ENCODE measurements at regions not wholly inside any gene's neighbourhood (a gene's known extent, or its start where the extent isn't known, plus 50 kb on each side); places are given as distances from the start of the nearest gene placed in this dataset.

- no peak for TF ChIP-seq MAX (IDR thresholded peaks at IDR 0.05)
- TF ChIP-seq, protein P1, sequence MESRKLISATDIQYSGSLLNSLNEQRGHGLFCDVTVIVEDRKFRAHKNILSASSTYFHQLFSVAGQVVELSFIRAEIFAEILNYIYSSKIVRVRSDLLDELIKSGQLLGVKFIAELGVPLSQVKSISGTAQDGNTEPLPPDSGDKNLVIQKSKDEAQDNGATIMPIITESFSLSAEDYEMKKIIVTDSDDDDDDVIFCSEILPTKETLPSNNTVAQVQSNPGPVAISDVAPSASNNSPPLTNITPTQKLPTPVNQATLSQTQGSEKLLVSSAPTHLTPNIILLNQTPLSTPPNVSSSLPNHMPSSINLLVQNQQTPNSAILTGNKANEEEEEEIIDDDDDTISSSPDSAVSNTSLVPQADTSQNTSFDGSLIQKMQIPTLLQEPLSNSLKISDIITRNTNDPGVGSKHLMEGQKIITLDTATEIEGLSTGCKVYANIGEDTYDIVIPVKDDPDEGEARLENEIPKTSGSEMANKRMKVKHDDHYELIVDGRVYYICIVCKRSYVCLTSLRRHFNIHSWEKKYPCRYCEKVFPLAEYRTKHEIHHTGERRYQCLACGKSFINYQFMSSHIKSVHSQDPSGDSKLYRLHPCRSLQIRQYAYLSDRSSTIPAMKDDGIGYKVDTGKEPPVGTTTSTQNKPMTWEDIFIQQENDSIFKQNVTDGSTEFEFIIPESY (IDR thresholded peaks at IDR 0.05), result no peak
- no peak for TF ChIP-seq ATF3 (IDR thresholded peaks at IDR 0.05)
- TF ChIP-seq, protein P2, sequence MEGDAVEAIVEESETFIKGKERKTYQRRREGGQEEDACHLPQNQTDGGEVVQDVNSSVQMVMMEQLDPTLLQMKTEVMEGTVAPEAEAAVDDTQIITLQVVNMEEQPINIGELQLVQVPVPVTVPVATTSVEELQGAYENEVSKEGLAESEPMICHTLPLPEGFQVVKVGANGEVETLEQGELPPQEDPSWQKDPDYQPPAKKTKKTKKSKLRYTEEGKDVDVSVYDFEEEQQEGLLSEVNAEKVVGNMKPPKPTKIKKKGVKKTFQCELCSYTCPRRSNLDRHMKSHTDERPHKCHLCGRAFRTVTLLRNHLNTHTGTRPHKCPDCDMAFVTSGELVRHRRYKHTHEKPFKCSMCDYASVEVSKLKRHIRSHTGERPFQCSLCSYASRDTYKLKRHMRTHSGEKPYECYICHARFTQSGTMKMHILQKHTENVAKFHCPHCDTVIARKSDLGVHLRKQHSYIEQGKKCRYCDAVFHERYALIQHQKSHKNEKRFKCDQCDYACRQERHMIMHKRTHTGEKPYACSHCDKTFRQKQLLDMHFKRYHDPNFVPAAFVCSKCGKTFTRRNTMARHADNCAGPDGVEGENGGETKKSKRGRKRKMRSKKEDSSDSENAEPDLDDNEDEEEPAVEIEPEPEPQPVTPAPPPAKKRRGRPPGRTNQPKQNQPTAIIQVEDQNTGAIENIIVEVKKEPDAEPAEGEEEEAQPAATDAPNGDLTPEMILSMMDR (IDR thresholded peaks at IDR 0.05; ENCODE audit: low read depth, low read length, missing input control), result no peak
- no peak for TF ChIP-seq SP1 (IDR thresholded peaks at IDR 0.05)
- no peak for TF ChIP-seq YY1 (IDR thresholded peaks at IDR 0.05)
- TF ChIP-seq, protein P3, sequence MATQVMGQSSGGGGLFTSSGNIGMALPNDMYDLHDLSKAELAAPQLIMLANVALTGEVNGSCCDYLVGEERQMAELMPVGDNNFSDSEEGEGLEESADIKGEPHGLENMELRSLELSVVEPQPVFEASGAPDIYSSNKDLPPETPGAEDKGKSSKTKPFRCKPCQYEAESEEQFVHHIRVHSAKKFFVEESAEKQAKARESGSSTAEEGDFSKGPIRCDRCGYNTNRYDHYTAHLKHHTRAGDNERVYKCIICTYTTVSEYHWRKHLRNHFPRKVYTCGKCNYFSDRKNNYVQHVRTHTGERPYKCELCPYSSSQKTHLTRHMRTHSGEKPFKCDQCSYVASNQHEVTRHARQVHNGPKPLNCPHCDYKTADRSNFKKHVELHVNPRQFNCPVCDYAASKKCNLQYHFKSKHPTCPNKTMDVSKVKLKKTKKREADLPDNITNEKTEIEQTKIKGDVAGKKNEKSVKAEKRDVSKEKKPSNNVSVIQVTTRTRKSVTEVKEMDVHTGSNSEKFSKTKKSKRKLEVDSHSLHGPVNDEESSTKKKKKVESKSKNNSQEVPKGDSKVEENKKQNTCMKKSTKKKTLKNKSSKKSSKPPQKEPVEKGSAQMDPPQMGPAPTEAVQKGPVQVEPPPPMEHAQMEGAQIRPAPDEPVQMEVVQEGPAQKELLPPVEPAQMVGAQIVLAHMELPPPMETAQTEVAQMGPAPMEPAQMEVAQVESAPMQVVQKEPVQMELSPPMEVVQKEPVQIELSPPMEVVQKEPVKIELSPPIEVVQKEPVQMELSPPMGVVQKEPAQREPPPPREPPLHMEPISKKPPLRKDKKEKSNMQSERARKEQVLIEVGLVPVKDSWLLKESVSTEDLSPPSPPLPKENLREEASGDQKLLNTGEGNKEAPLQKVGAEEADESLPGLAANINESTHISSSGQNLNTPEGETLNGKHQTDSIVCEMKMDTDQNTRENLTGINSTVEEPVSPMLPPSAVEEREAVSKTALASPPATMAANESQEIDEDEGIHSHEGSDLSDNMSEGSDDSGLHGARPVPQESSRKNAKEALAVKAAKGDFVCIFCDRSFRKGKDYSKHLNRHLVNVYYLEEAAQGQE (IDR thresholded peaks at IDR 0.05), result no peak
These were observed 77.5 kb upstream of the SERTAD2 start for GRCh38 chr2:64731263-64731643.

All from liver (tissue), 3 donors.